HG03139 (cell line): ENCODE measurements at regions not wholly inside any gene's neighbourhood (a gene's known extent, or its start where the extent isn't known, plus 50 kb on each side); places are given as distances from the start of the nearest gene placed in this dataset.

Experiments used
- ATAC-seq: cut with Tn5 transposase; IDR thresholded peaks from one replicate; pipeline ENCODE4 v1.9.1; 2021; ENCODE audit not compliant: unreplicated experiment

GRCh38 chr13:100941377-100942368, 267.1 kb upstream of the TMTC4 start:
- ATAC-seq, result no peak

GRCh38 chr13:100940658-100941057, 266.1 kb upstream of the TMTC4 start:
- no peak for ATAC-seq

GRCh38 chr13:100933841-100934240, 259.2 kb upstream of the TMTC4 start:
- no peak for ATAC-seq

GRCh38 chr13:100922599-100922998, 248.0 kb upstream of the TMTC4 start:
- no peak for ATAC-seq

GRCh38 chr13:100921139-100921538, 246.5 kb upstream of the TMTC4 start:
- ATAC-seq, result no peak

GRCh38 chr13:100917011-100917410, 242.4 kb upstream of the TMTC4 start:
- ATAC-seq, result no peak

GRCh38 chr13:100913143-100913542, 238.5 kb upstream of the TMTC4 start:
- no peak for ATAC-seq

GRCh38 chr13:100904293-100904976, 229.8 kb upstream of the TMTC4 start:
- no peak for ATAC-seq

- no peak for ATAC-seq
Measured at GRCh38 chr13:100899720-100900316, 225.2 kb upstream of the TMTC4 start.

GRCh38 chr13:100898431-100898830, 223.8 kb upstream of the TMTC4 start:
- ATAC-seq, result no peak

GRCh38 chr13:100895651-100896050, 221.1 kb upstream of the TMTC4 start:
- ATAC-seq, result no peak

- ATAC-seq, result no peak
Measured at GRCh38 chr13:100892981-100893380, 218.4 kb upstream of the TMTC4 start.

- ATAC-seq, result no peak
Measured at GRCh38 chr13:100890645-100891044, 216.1 kb upstream of the TMTC4 start.

- ATAC-seq, result no peak
Measured at GRCh38 chr13:100887729-100888151, 213.1 kb upstream of the TMTC4 start.

GRCh38 chr13:100883453-100883852, 208.9 kb upstream of the TMTC4 start:
- no peak for ATAC-seq

- ATAC-seq, result no peak
Measured at GRCh38 chr13:100881291-100881864, 206.8 kb upstream of the TMTC4 start.

- no peak for ATAC-seq
Measured at GRCh38 chr13:100880166-100880565, 205.6 kb upstream of the TMTC4 start.

- no peak for ATAC-seq
Measured at GRCh38 chr13:100879255-100879654, 204.7 kb upstream of the TMTC4 start.

GRCh38 chr13:100876044-100876403, 201.4 kb upstream of the TMTC4 start:
- no peak for ATAC-seq

- ATAC-seq, result no peak
Measured at GRCh38 chr13:100875392-100876043, 200.9 kb upstream of the TMTC4 start.

GRCh38 chr13:100872761-100873160, 198.2 kb upstream of the TMTC4 start:
- no peak for ATAC-seq
